PFSK-1 (cell line): ENCODE measurements at regions not wholly inside any gene's neighbourhood (a gene's known extent, or its start where the extent isn't known, plus 50 kb on each side); places are given as distances from the start of the nearest gene placed in this dataset.

Experiments used
- POLR2AphosphoS5 ChIP-seq: IDR thresholded peaks from 2 replicates; pipeline ENCODE4 v1.6.1; 2012; ENCODE audit warnings: low read depth, mild to moderate bottlenecking, control low read depth, low read length, moderate library complexity
- SIN3A ChIP-seq: IDR thresholded peaks from 2 replicates; pipeline ENCODE4 v1.6.1; 2012; ENCODE audit warnings: mild to moderate bottlenecking, low read length, moderate library complexity, borderline replicate concordance; ENCODE audit not compliant: insufficient read depth
- TF ChIP-seq, protein P1 (sequence below), 2 experiments: IDR thresholded peaks; 2 replicates each; pipeline versions ENCODE4 v1.6.1 to v1.8.0; 2011 to 2012; ENCODE audit warnings: low read depth in 2 of 2, low read length in 2 of 2, control low read depth in 1 of 2, inconsistent platforms in 1 of 2, mild to moderate bottlenecking in 1 of 2, moderate library complexity in 1 of 2; ENCODE audit not compliant: insufficient read depth in 1 of 2

- TF ChIP-seq, protein P1, sequence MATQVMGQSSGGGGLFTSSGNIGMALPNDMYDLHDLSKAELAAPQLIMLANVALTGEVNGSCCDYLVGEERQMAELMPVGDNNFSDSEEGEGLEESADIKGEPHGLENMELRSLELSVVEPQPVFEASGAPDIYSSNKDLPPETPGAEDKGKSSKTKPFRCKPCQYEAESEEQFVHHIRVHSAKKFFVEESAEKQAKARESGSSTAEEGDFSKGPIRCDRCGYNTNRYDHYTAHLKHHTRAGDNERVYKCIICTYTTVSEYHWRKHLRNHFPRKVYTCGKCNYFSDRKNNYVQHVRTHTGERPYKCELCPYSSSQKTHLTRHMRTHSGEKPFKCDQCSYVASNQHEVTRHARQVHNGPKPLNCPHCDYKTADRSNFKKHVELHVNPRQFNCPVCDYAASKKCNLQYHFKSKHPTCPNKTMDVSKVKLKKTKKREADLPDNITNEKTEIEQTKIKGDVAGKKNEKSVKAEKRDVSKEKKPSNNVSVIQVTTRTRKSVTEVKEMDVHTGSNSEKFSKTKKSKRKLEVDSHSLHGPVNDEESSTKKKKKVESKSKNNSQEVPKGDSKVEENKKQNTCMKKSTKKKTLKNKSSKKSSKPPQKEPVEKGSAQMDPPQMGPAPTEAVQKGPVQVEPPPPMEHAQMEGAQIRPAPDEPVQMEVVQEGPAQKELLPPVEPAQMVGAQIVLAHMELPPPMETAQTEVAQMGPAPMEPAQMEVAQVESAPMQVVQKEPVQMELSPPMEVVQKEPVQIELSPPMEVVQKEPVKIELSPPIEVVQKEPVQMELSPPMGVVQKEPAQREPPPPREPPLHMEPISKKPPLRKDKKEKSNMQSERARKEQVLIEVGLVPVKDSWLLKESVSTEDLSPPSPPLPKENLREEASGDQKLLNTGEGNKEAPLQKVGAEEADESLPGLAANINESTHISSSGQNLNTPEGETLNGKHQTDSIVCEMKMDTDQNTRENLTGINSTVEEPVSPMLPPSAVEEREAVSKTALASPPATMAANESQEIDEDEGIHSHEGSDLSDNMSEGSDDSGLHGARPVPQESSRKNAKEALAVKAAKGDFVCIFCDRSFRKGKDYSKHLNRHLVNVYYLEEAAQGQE (IDR thresholded peaks at IDR 0.05; ENCODE audit: insufficient read depth in 1 of 2, low read depth in 2 of 2, low read length in 2 of 2) = no peak
- TF ChIP-seq POLR2AphosphoS5 = no peak
- TF ChIP-seq SIN3A = no peak
Observed at GRCh38 chr1:95770581-95770980, 536.6 kb downstream of the RWDD3 start.
